OCI-LY1 (cell line): ENCODE measurements at regions not wholly inside any gene's neighbourhood (a gene's known extent, or its start where the extent isn't known, plus 50 kb on each side); places are given as distances from the start of the nearest gene placed in this dataset.

ENCODE experiments used
- H2AFZ ChIP-seq: fragments of 200-600 bp; sonication (generic), shearing (Covaris generic); 2 replicates; pipeline ENCODE4 v1.6.0; 2014; ENCODE audit warnings: antibody characterized with exemption, mild to moderate bottlenecking, low read length
- H3F3A ChIP-seq: fragments of 200-600 bp; sonication (generic), shearing (Covaris generic); 2 replicates; pipeline ENCODE4 v1.6.0; 2014; ENCODE audit warnings: mild to moderate bottlenecking, antibody characterized with exemption, low read length, moderate library complexity; ENCODE audit not compliant: insufficient read depth
- H3K27ac ChIP-seq: fragments of 200-600 bp; sonication (generic); 2 replicates; pipeline ENCODE4 v1.5.1; 2014; ENCODE audit warnings: low read length, mixed run types, mild to moderate bottlenecking, low read depth; ENCODE audit not compliant: poor library complexity, severe bottlenecking
- H3K27me3 ChIP-seq: fragments of 200-600 bp; sonication (generic); 2 replicates; pipeline ENCODE4 v1.6.0; 2014; ENCODE audit warnings: antibody characterized with exemption, mild to moderate bottlenecking, low read length, moderate library complexity; ENCODE audit not compliant: insufficient read depth
- H3K36me3 ChIP-seq: fragments of 200-600 bp; sonication (generic); 2 replicates; pipeline ENCODE4 v1.6.1; 2014; ENCODE audit warnings: mild to moderate bottlenecking, antibody characterized with exemption, low read length, moderate library complexity, mixed read lengths; ENCODE audit not compliant: insufficient read depth
- H3K4me1 ChIP-seq: fragments of 200-600 bp; sonication (generic); 2 replicates; pipeline ENCODE4 v1.5.1; 2014; ENCODE audit warnings: mild to moderate bottlenecking, low read length, moderate library complexity; ENCODE audit not compliant: insufficient read depth, severe bottlenecking
- H3K4me2 ChIP-seq: fragments of 200-600 bp; sonication (generic), shearing (Covaris generic); 2 replicates; pipeline ENCODE4 v1.6.1; 2014; ENCODE audit warnings: low read length
- H3K4me3 ChIP-seq: fragments of 200-600 bp; sonication (generic); 2 replicates; pipeline ENCODE4 v1.5.1; 2014; ENCODE audit warnings: low read length, low read depth, mild to moderate bottlenecking, mixed read lengths; ENCODE audit not compliant: poor library complexity, severe bottlenecking
- H3K79me2 ChIP-seq: fragments of 200-600 bp; shearing (Covaris generic); 2 replicates; pipeline ENCODE4 v1.6.1; 2016; ENCODE audit warnings: mixed run types, low read length, mixed read lengths; ENCODE audit not compliant: insufficient read depth
- H3K9ac ChIP-seq: fragments of 200-600 bp; sonication (generic), shearing (Covaris generic); 2 replicates; pipeline ENCODE4 v1.6.1; 2014; ENCODE audit warnings: mild to moderate bottlenecking, low read length, mixed read lengths
- H3K9me2 ChIP-seq: fragments of 200-600 bp; sonication (generic), shearing (Covaris generic); 2 replicates; pipeline ENCODE4 v1.6.1; 2014; ENCODE audit warnings: low read depth, mild to moderate bottlenecking, low read length, mixed read lengths
- H3K9me3 ChIP-seq: fragments of 200-600 bp; shearing (Covaris generic); 2 replicates; pipeline ENCODE4 v1.6.1; 2014; ENCODE audit warnings: low read length, mixed read lengths
- H4K20me1 ChIP-seq: fragments of 200-600 bp; sonication (generic), shearing (Covaris generic); 2 replicates; pipeline ENCODE4 v1.6.0; 2016; ENCODE audit warnings: mild to moderate bottlenecking, low read length; ENCODE audit not compliant: insufficient read depth
- CTCF ChIP-seq: fragments of 200-600 bp; sonication (generic), shearing (Covaris generic); IDR thresholded peaks from 2 replicates; pipeline ENCODE4 v1.5.1; 2017; ENCODE audit warnings: mild to moderate bottlenecking, antibody characterized with exemption, low read length, moderate library complexity, mixed read lengths
- EZH2 ChIP-seq: fragments of 200-600 bp; sonication (generic), shearing (Covaris generic); IDR thresholded peaks from 2 replicates; pipeline ENCODE4 v1.8.0; 2017; ENCODE audit warnings: borderline replicate concordance, mixed run types, mild to moderate bottlenecking, antibody characterized with exemption, low read length, moderate library complexity, mixed read lengths

GRCh38 chr3:76834657-76835056 lies 205.2 kb upstream of the ROBO2 start:
- H3K27ac ChIP-seq = no peak overlapping the region
- no peak overlapping the region for H3K9ac ChIP-seq
- no peak for TF ChIP-seq EZH2
- no peak for TF ChIP-seq CTCF

DNA sequence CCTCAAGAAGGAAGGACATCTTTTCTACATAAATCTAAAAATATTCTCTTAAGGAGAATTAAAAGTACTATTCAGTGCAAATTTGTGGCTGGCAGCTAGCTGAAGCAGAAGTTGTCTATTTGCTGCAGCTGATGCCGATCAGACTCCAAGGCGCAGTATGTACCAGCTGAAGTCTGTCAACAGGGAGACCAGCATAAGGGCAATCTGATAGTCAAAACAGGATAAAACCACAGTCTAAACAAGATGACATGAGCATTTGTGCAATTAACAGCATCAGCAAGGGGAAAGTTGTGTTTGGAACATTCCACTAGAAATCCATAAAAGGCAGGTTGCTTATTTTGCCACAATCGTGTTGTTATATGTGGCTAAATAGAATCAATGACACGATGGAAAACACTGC lies 198.2 kb upstream of the ROBO2 start:
- H3K27ac ChIP-seq = no peak overlapping the region

More at GRCh38 chr3:76834657-76835056, 205.2 kb upstream of the ROBO2 start:
- Histone ChIP-seq H3K79me2 (no peaks in the 10 kb centered on the region), H3K4me3 (no peak overlapping the region), H4K20me1 (no peaks in the 10 kb centered on the region), H3K9me2 (no peaks in the 10 kb centered on the region), H3K4me1 (no peaks in the 10 kb centered on the region), H3K9me3 (no peaks in the 10 kb centered on the region), H3K4me2 (no peak overlapping the region), H3F3A (no peaks in the 10 kb centered on the region), H2AFZ (no peak overlapping the region), H3K27me3 (no peaks in the 10 kb centered on the region), H3K36me3 (no peaks in the 10 kb centered on the region)

DNA sequence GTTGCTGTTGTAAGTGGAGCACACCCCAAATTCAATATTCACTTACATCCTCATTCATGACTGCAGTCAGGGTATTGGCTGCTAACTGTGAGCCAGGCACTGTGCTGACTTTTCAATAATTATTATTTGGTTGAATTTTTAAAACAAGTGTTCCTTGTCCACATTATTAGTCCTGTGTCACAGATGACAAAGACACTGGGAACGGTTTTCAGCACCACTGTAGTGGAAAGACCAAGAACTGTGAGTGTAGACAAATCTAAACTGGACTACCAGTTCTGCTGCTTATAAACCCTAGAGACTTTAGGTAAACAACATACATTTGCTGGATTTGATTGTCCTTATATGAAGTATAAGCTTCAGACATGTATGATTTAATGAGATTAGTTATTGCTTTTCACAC lies 197.7 kb upstream of the ROBO2 start:
- Histone ChIP-seq H3K36me3 (no peaks in the 10 kb centered on the region), H3F3A (no peaks in the 10 kb centered on the region), H3K4me1 (no peaks in the 10 kb centered on the region), H2AFZ (no peak overlapping the region), H3K4me3 (no peak overlapping the region), H3K79me2 (no peaks in the 10 kb centered on the region), H3K27ac (no peak overlapping the region), H3K9ac (no peak overlapping the region), H3K27me3 (no peaks in the 10 kb centered on the region), H3K9me3 (no peaks in the 10 kb centered on the region), H4K20me1 (no peaks in the 10 kb centered on the region), H3K9me2 (no peaks in the 10 kb centered on the region), H3K4me2 (no peak overlapping the region)
- no peak for TF ChIP-seq EZH2
- TF ChIP-seq CTCF = no peak

More for the DNA sequence above, 198.2 kb upstream of the ROBO2 start:
- TF ChIP-seq CTCF (no peak), EZH2 (no peak)
- no peaks in the 10 kb centered on the region for H3K9me2 ChIP-seq
- H3K27me3 ChIP-seq = no peaks in the 10 kb centered on the region
- no peaks in the 10 kb centered on the region for H3F3A ChIP-seq
- no peak overlapping the region for H2AFZ ChIP-seq
- H3K4me1 ChIP-seq = no peaks in the 10 kb centered on the region
- H3K9ac ChIP-seq = no peak overlapping the region
- no peaks in the 10 kb centered on the region for H3K9me3 ChIP-seq
- no peaks in the 10 kb centered on the region for H4K20me1 ChIP-seq
- H3K79me2 ChIP-seq = no peaks in the 10 kb centered on the region
- H3K36me3 ChIP-seq = no peaks in the 10 kb centered on the region
- no peak overlapping the region for H3K4me2 ChIP-seq
- H3K4me3 ChIP-seq = no peak overlapping the region
